ENCODE measurements at regions not wholly inside any gene's neighbourhood (a gene's known extent, or its start where the extent isn't known, plus 50 kb on each side); places are given as distances from the start of the nearest gene placed in this dataset.
A peak's percentile ranks its signal among the peaks of the same experiment; 100 is the strongest.

DNA sequence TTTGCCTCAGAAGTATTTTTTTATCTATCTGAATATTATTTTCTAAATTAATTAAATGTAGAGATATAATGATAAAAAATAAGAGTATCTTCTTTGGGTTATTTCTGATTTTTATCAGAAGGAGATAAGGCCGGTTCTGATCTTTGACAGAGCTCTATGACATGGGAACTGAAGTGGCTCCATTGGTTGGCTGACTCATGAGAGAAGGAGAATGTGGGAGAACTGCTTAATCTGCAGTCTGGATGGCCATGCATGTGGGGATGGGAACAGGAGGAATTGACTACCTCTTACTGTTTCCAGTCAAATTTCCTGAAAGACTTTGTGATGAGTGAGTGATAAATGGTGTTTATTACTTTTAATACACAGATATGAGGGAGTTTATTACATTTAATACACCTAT lies 155.8 kb upstream of the ATP2B1 start:
- Histone ChIP-seq H3K4me3 (peak overlapping the region in 1 of 8 donors; percentile 59), H3K4me1 (peaks cover 13 to 46% (median 35%) of the 10 kb centered on the region in 6 donors), H3K9me3 (peaks cover 0 to 7% (median under 1%) of the 10 kb centered on the region in 8 donors), H3K27me3 (replicated peaks in 1 of 7) (no peaks in the 10 kb centered on the region), H3K36me3 (no peaks in the 10 kb centered on the region), H3K27ac (peak overlapping the region; percentile 67 to 96 (median 90))
- DNase-seq: no peak
- 58 to 67% (median 63%) methylated on average over 1 of the region's 1 CpG for WGBS, 5 donors
- intact Hi-C loops (cut with DNase I; ENCODE audit: low total_unique reads): no loop called here
- TF ChIP-seq, protein P1, sequence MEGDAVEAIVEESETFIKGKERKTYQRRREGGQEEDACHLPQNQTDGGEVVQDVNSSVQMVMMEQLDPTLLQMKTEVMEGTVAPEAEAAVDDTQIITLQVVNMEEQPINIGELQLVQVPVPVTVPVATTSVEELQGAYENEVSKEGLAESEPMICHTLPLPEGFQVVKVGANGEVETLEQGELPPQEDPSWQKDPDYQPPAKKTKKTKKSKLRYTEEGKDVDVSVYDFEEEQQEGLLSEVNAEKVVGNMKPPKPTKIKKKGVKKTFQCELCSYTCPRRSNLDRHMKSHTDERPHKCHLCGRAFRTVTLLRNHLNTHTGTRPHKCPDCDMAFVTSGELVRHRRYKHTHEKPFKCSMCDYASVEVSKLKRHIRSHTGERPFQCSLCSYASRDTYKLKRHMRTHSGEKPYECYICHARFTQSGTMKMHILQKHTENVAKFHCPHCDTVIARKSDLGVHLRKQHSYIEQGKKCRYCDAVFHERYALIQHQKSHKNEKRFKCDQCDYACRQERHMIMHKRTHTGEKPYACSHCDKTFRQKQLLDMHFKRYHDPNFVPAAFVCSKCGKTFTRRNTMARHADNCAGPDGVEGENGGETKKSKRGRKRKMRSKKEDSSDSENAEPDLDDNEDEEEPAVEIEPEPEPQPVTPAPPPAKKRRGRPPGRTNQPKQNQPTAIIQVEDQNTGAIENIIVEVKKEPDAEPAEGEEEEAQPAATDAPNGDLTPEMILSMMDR (IDR thresholded peaks at IDR 0.05 in 8 of 11, conservative IDR thresholded peaks at IDR 0.05 in 3 of 11): no peak
- TF ChIP-seq POLR2A (IDR thresholded peaks at IDR 0.05) (no peak), POLR2AphosphoS5 (IDR thresholded peaks at IDR 0.05) (no peak)

DNA sequence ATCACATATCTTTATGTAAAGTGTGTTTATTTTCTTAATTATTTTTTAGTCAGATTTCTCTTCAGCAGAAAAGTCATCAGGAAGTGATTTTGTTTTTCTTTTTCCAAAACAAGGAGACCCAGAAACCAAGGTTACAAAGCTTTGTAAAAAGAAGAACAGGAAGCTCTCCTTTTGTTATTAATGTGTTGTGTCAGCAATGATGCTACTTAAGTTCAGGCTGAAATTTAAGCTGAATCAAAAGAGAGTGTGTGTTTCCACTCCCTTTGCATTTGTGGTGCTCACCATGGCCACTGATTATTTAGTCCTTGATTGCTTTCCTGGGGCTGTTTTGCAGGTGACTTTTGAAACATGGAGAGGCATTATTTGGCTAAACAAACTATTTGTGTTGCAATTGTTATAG lies 155.3 kb upstream of the ATP2B1 start:
- DNase-seq: no peak
- H3K36me3 ChIP-seq: no peaks in the 10 kb centered on the region
- TF ChIP-seq, protein P1 (IDR thresholded peaks at IDR 0.05 in 8 of 11, conservative IDR thresholded peaks at IDR 0.05 in 3 of 11): no peak
- no peak for TF ChIP-seq POLR2AphosphoS5 (IDR thresholded peaks at IDR 0.05)
- no peak for TF ChIP-seq POLR2A (IDR thresholded peaks at IDR 0.05)
- intact Hi-C loops (cut with DNase I; ENCODE audit: low total_unique reads): no loop called here
- H3K27me3 ChIP-seq (replicated peaks in 1 of 7): no peaks in the 10 kb centered on the region
- H3K27ac ChIP-seq: peak overlapping the region; percentile 67 to 96 (median 90)
- peaks cover 0 to 5% (median 0%) of the 10 kb centered on the region in 8 donors for H3K9me3 ChIP-seq
- H3K4me1 ChIP-seq: peaks cover 13 to 51% (median 40%) of the 10 kb centered on the region in 6 donors
- H3K4me3 ChIP-seq: peak overlapping the region in 2 of 8 donors; percentile 2 to 59

DNA sequence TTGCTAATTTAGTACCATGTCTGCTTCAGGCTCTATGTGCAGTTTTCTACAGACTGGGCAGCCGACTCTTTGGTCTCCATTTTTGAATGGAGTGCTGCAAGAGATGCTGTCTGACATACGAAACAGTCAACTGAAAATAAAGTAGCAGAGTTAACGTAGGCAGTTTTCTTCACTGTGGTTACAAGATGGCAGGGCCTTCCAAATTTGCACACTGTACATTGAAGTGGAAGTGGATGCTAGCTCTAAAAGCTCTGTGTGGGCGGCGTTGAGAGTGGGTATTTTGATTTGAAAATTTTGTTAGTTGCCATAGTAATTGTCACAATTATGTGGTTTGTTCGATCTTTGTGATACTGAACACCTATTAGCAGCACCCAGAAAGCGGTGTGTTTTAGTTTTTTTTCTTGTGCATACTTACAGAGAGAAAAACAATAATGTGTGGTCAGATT lies 154.9 kb upstream of the ATP2B1 start:
- TF ChIP-seq, protein P1 (IDR thresholded peaks at IDR 0.05 in 8 of 11, conservative IDR thresholded peaks at IDR 0.05 in 3 of 11): no peak
- Histone ChIP-seq H3K4me1 (peaks cover 13 to 55% (median 41%) of the 10 kb centered on the region in 6 donors), H3K9me3 (peaks cover 0 to 5% (median 0%) of the 10 kb centered on the region in 8 donors), H3K36me3 (no peaks in the 10 kb centered on the region), H3K27me3 (replicated peaks in 1 of 7) (no peaks in the 10 kb centered on the region), H3K4me3 (peak overlapping the region in 5 of 8 donors; percentile 2 to 59 (median 6)), H3K27ac (peak overlapping the region; percentile 67 to 96 (median 90))
- DNase-seq: no peak
- 30 to 52% (median 45%) methylated on average over 7 of the region's 7 CpGs for WGBS, 5 donors
- intact Hi-C loops (cut with DNase I; ENCODE audit: low total_unique reads): no loop called here

DNA sequence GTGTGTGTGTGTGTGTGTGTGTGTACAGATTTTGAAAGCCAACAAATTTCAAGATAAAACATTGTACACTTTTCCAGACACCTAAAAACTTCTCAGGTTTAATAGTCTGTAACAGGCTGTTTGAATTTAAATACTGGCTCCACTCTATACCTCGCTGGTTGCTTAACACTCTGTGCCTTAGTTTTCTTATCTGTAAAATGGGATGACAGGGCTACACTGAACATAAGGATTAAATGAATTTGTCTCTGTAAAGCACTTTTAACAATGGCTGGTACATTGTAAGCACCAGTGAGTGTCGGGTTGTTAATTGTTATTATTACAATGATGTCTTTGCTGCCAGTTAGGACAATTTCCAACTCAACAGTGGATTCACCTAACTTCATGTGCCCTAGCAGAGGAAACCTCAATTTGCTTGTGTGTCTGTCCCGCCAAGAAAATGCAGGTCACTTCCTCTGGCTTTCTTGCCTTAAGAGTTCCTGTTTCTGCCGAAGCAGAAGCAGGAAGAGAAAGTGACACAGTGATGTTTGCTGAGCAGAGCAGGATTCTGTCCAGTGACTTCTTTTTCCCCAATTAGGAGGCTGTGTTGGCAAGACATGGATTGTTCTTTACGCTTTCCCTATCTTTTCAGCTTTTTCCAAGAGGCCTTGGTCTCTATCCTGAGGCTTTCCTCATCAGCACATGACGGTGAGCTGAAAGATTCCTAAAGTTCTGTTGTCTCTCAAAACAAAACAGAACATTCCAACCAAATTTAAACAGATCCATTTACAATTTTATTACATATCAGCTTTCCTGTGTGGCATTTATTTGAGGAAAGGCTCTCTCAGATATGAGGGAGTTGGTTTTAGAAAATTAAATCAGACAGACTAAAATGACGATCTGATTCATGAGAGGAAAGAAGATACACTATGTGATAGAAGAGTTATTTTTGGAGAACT lies 154.1 kb upstream of the ATP2B1 start:
- TF ChIP-seq, protein P1 (IDR thresholded peaks at IDR 0.05 in 8 of 11, conservative IDR thresholded peaks at IDR 0.05 in 3 of 11): no peak
- TF ChIP-seq POLR2AphosphoS5 (IDR thresholded peaks at IDR 0.05) (peak in 1 of 3 donors; percentile 87), POLR2A (IDR thresholded peaks at IDR 0.05) (no peak)
- intact Hi-C loops (cut with DNase I; ENCODE audit: low total_unique reads): no loop called here
- peak overlapping the region in 5 of 8 donors; percentile 2 to 59 (median 6) for H3K4me3 ChIP-seq
- H3K27me3 ChIP-seq (replicated peaks in 1 of 7): no peaks in the 10 kb centered on the region
- peaks cover 13 to 63% (median 45%) of the 10 kb centered on the region in 6 donors for H3K4me1 ChIP-seq
- H3K27ac ChIP-seq: peak overlapping the region; percentile 67 to 96 (median 90)
- peaks cover 0 to 3% (median 0%) of the 10 kb centered on the region in 8 donors for H3K9me3 ChIP-seq
- WGBS, 5 donors: 21 to 30% (median 22%) methylated on average over 7 of the region's 7 CpGs
- no peaks in the 10 kb centered on the region for H3K36me3 ChIP-seq
- DNase-seq: peak; percentile 72

Data from spleen (tissue), 11 donors.